PC-9 (cell line): ENCODE measurements at regions not wholly inside any gene's neighbourhood (a gene's known extent, or its start where the extent isn't known, plus 50 kb on each side); places are given as distances from the start of the nearest gene placed in this dataset.

ENCODE experiments used
- BruUV-seq: library from RNA; stranded (reverse); fragments of 400-500 nt; replicated peaks from 2 replicates; lab custom pipeline; 2021; lab: Mats Ljungman, UMichigan
- CTCF ChIA-PET: fragments of 300-600 bp; sonication (Branson Sonifier 250); formaldehyde crosslinking; loops from one replicate; lab custom pipeline; 2022; ENCODE audit warnings: antibody characterized with exemption; lab: Charles Lee
- POLR2A ChIA-PET: fragments of 300-600 bp; sonication (Branson Sonifier 250); formaldehyde crosslinking; loops from one replicate; lab custom pipeline; 2022; ENCODE audit warnings: antibody characterized with exemption; ENCODE audit not compliant: unreplicated experiment; lab: Charles Lee
- DNase-seq, 2 experiments: peaks; one replicate each; pipeline versions ENCODE4 v3.0.0 to v3.0.0-alpha.2; 2015 to 2022; ENCODE audit warnings: mixed read lengths in 1 of 2
- H2AFZ ChIP-seq: fragments of 200-600 bp; sonication (generic); 2 replicates; pipeline ENCODE4 v1.8.1; 2017; ENCODE audit warnings: antibody characterized with exemption
- H3F3A ChIP-seq: fragments of 200-600 bp; sonication (generic); 2 replicates; pipeline ENCODE4 v1.8.1; 2017; ENCODE audit warnings: antibody characterized with exemption, mild to moderate bottlenecking, low read depth; ENCODE audit not compliant: insufficient read depth
- H3K27ac ChIP-seq: fragments of 200-600 bp; sonication (generic); 2 replicates; pipeline ENCODE4 v1.6.1; 2016; ENCODE audit warnings: mixed run types
- H3K27me3 ChIP-seq: fragments of 200-600 bp; sonication (generic); 2 replicates; pipeline ENCODE4 v1.6.1; 2016; ENCODE audit warnings: low read depth, mixed run types; ENCODE audit not compliant: insufficient read depth
- H3K36me3 ChIP-seq: fragments of 200-600 bp; sonication (generic); 2 replicates; pipeline ENCODE4 v1.6.1; 2016; ENCODE audit warnings: low read depth, mixed run types
- H3K4me1 ChIP-seq: fragments of 200-600 bp; sonication (generic); replicated peaks from 2 replicates; pipeline ENCODE4 v1.6.1; 2016; ENCODE audit warnings: mixed run types; ENCODE audit not compliant: insufficient read depth
- H3K4me2 ChIP-seq: fragments of 200-600 bp; sonication (generic); 2 replicates; pipeline ENCODE4 v1.6.1; 2017; ENCODE audit warnings: mixed run types
- H3K4me3 ChIP-seq: fragments of 200-600 bp; sonication (generic); 2 replicates; pipeline ENCODE4 v1.6.1; 2016; ENCODE audit warnings: mixed run types
- H3K79me2 ChIP-seq: fragments of 200-600 bp; sonication (generic); 2 replicates; pipeline ENCODE4 v1.6.1; 2017; ENCODE audit warnings: low read depth, mixed run types
- H3K9me2 ChIP-seq: fragments of 200-600 bp; sonication (generic); 2 replicates; pipeline ENCODE4 v1.8.1; 2017; ENCODE audit warnings: mild to moderate bottlenecking; ENCODE audit not compliant: insufficient read depth
- H3K9me3 ChIP-seq: fragments of 200-600 bp; sonication (generic); 2 replicates; pipeline ENCODE4 v1.8.1; 2016; ENCODE audit warnings: low read depth; ENCODE audit not compliant: insufficient read depth
- H4K20me1 ChIP-seq: fragments of 200-600 bp; sonication (generic); 2 replicates; pipeline ENCODE4 v1.8.1; 2017; ENCODE audit not compliant: insufficient read depth
- EZH2 ChIP-seq: fragments of 200-600 bp; sonication (generic); IDR thresholded peaks from 2 replicates; pipeline ENCODE4 v1.8.0; 2017; ENCODE audit warnings: antibody characterized with exemption, low read depth
- intact Hi-C: fragments of 100-400 bp; cut with micrococcal nuclease; formaldehyde crosslinking; loops from one replicate; pipeline ENCODE4 v1.10.0; 2022; ENCODE audit not compliant: unreplicated experiment
- TF ChIP-seq, protein P1 (sequence below): fragments of 200-600 bp; sonication (generic); conservative IDR thresholded peaks from 2 replicates; pipeline ENCODE4 v1.6.1; 2017; ENCODE audit warnings: mixed run types, antibody characterized with exemption, mild to moderate bottlenecking, moderate library complexity

DNA sequence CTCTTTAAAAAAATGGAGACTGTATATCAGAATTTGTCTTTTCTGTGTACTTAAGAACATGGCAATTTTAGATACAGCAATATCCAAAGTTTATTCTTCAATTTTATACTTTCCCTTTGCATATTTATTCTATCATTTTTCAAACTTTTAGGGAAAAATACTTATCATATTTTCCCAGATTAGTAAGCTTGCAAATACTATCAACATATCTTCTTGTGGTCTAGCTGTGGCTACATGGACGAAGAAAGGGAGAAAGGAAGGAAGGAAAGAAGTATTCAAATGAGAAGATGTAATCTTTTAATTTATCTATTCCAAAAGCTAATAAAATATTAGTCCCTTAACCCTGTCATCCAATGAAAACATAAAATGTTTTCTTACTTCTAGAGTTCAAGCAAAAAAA, 797.8 kb upstream of the GALNTL6 start:
- ChIA-PET POLR2A (no interaction called here), CTCF (no interaction called here)
- no peaks in the 10 kb centered on the region for H3K36me3 ChIP-seq
- no peak overlapping the region for H3K4me3 ChIP-seq
- intact Hi-C loops: no loop called here
- no peak overlapping the region for H2AFZ ChIP-seq
- no peak overlapping the region for H3K27ac ChIP-seq
- H3K4me1 ChIP-seq: no peaks in the 10 kb centered on the region
- no peaks in the 10 kb centered on the region for H3F3A ChIP-seq
- H3K9me2 ChIP-seq: no peaks in the 10 kb centered on the region
- no peaks in the 10 kb centered on the region for H3K27me3 ChIP-seq
- DNase-seq: no peak
- H4K20me1 ChIP-seq: no peaks in the 10 kb centered on the region
- H3K79me2 ChIP-seq: no peaks in the 10 kb centered on the region
- no peak for TF ChIP-seq EZH2
- TF ChIP-seq, protein P1, sequence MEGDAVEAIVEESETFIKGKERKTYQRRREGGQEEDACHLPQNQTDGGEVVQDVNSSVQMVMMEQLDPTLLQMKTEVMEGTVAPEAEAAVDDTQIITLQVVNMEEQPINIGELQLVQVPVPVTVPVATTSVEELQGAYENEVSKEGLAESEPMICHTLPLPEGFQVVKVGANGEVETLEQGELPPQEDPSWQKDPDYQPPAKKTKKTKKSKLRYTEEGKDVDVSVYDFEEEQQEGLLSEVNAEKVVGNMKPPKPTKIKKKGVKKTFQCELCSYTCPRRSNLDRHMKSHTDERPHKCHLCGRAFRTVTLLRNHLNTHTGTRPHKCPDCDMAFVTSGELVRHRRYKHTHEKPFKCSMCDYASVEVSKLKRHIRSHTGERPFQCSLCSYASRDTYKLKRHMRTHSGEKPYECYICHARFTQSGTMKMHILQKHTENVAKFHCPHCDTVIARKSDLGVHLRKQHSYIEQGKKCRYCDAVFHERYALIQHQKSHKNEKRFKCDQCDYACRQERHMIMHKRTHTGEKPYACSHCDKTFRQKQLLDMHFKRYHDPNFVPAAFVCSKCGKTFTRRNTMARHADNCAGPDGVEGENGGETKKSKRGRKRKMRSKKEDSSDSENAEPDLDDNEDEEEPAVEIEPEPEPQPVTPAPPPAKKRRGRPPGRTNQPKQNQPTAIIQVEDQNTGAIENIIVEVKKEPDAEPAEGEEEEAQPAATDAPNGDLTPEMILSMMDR: no peak
- no peak overlapping the region for H3K4me2 ChIP-seq
- no TSS peak for BruUV-seq
- no peaks in the 10 kb centered on the region for H3K9me3 ChIP-seq

DNA sequence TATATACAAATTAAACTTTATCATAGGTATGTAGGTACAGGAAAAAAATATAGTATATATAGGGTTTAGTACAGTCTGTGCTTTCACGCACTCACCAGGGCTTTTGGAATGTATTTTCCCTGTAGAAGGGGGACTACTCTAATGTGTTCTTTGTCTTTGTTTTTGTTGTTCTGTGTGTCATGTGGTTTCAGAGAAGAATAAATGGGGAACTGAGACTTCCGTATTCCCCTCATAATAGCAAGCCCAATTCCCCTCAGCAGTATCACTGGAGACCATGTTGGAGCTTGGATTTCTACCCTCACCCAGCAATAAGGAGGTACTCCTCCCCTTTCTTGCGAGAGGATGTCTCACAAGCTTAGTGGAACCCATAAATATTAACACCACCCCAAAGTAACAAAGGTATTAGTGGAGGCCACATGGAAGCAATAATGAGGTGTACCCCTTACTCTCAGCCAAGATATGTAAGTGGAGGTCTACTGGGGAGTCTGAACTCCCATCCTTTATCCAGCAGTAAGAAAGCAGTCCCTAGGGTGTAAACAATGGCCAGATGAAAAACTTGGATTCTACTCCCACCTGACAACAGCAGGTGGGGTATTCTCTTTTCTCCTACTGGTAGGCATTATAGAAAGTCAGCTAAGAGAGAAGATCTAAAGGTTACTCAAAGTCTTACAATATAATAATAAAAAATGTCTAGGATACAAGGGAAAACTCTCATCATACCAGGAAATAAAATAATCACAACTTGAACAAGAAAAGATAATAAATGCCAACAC, 805.4 kb upstream of the GALNTL6 start:
- ChIA-PET POLR2A (no interaction called here), CTCF (no interaction called here)
- H3K79me2 ChIP-seq: no peaks in the 10 kb centered on the region
- no peaks in the 10 kb centered on the region for H3K9me3 ChIP-seq
- H3F3A ChIP-seq: no peaks in the 10 kb centered on the region
- BruUV-seq: no TSS peak
- no peaks in the 10 kb centered on the region for H3K4me1 ChIP-seq
- H3K4me3 ChIP-seq: no peak overlapping the region
- no peaks in the 10 kb centered on the region for H4K20me1 ChIP-seq
- H3K27ac ChIP-seq: no peak overlapping the region
- no peak for DNase-seq
- intact Hi-C loops: no loop called here
- H2AFZ ChIP-seq: no peak overlapping the region
- no peaks in the 10 kb centered on the region for H3K27me3 ChIP-seq
- TF ChIP-seq, protein P1: no peak
- no peak for TF ChIP-seq EZH2
- no peaks in the 10 kb centered on the region for H3K36me3 ChIP-seq
- no peaks in the 10 kb centered on the region for H3K9me2 ChIP-seq
- no peak overlapping the region for H3K4me2 ChIP-seq

DNA sequence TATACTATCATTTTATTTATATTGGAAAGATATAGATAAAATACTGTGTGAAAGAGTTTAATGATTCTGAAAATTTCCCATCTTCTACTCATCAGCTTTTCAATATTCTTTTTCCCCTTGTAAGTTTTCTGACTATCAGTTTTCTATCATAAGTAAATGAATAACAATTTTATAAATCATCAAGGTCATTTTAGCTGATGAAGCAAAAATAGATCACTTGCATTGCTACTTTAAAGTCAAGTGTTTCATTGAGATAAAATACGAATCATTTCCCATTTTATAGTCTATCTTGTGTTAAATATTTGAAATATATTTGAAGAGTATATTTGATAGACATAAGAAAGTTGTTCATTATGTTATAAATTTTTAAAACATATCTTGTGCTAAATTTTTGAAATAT, 811.0 kb upstream of the GALNTL6 start:
- no peaks in the 10 kb centered on the region for H3K9me2 ChIP-seq
- H3F3A ChIP-seq: no peaks in the 10 kb centered on the region
- H3K36me3 ChIP-seq: no peaks in the 10 kb centered on the region
- CTCF ChIA-PET: no interaction called here
- H3K79me2 ChIP-seq: no peaks in the 10 kb centered on the region
- no peaks in the 10 kb centered on the region for H4K20me1 ChIP-seq
- no peak overlapping the region for H3K27ac ChIP-seq
- intact Hi-C loops: no loop called here
- no peaks in the 10 kb centered on the region for H3K27me3 ChIP-seq
- H2AFZ ChIP-seq: no peak overlapping the region
- BruUV-seq: no TSS peak
- POLR2A ChIA-PET: no interaction called here
- no peak overlapping the region for H3K4me2 ChIP-seq
- TF ChIP-seq, protein P1: no peak
- TF ChIP-seq EZH2: no peak
- H3K9me3 ChIP-seq: no peaks in the 10 kb centered on the region
- H3K4me1 ChIP-seq: no peaks in the 10 kb centered on the region
- H3K4me3 ChIP-seq: no peak overlapping the region
- DNase-seq: no peak
